Gastrocnemius medialis (tissue), 4 donors: ENCODE measurements at regions not wholly inside any gene's neighbourhood (a gene's known extent, or its start where the extent isn't known, plus 50 kb on each side); places are given as distances from the start of the nearest gene placed in this dataset.

Experiments used
- CTCF ChIP-seq, 5 experiments: fragments of 450-650 bp in 3 of 5; fragments of 200-600 bp in 2 of 5; sonication (generic) in 2 of 5; IDR thresholded peaks in 4 of 5; conservative IDR thresholded peaks in 1 of 5; 1 replicate in 4 of 5; 2 replicates in 1 of 5; pipeline ENCODE4 v1.5.1; 2016 to 2019; ENCODE audit warnings: antibody characterized with exemption in 5 of 5, mild to moderate bottlenecking in 3 of 5, moderate library complexity in 3 of 5
- POLR2A ChIP-seq, 2 donors: fragments of 450-650 bp; IDR thresholded peaks; one replicate each; pipeline ENCODE4 v1.6.1; 2017; ENCODE audit warnings: antibody characterized with exemption in 2 of 2, mild to moderate bottlenecking in 2 of 2, moderate library complexity in 2 of 2

- no peak for TF ChIP-seq CTCF (IDR thresholded peaks at IDR 0.05 in 4 of 5, conservative IDR thresholded peaks at IDR 0.05 in 1 of 5)
- no peak for TF ChIP-seq POLR2A (IDR thresholded peaks at IDR 0.05)
Measured at GRCh38 chr2:30382162-30382783, 64.8 kb upstream of the LCLAT1 start.
